H1 (cell line): ENCODE measurements at regions not wholly inside any gene's neighbourhood (a gene's known extent, or its start where the extent isn't known, plus 50 kb on each side); places are given as distances from the start of the nearest gene placed in this dataset.

Experiments used
- CTCF ChIA-PET: fragments of 300-600 bp; sonication (Branson Sonifier 250); formaldehyde crosslinking; loops from one replicate; lab custom pipeline; 2021; ENCODE audit not compliant: partially characterized antibody; lab: Charles Lee
- POLR2A ChIA-PET: fragments of 300-600 bp; sonication (Branson Sonifier 250); formaldehyde crosslinking; loops from one replicate; lab custom pipeline; 2021; ENCODE audit warnings: inconsistent platforms; ENCODE audit not compliant: partially characterized antibody; lab: Charles Lee
- DNase-seq, 2 experiments: peaks; one replicate each; pipeline versions ENCODE4 v3.0.0 to v3.0.0-alpha.2; 2010 to 2022; ENCODE audit warnings: low spot score in 2 of 2, low read depth in 1 of 2, mixed read lengths in 1 of 2
- FAIRE-seq: peaks from 2 replicates; lab custom pipeline; 2011; peaks lifted over from hg19 to GRCh38; lab: Jason Lieb, UNC
- H2AFZ ChIP-seq: 2 replicates; pipeline ENCODE4 v1.8.1; 2012; ENCODE audit warnings: low read length, inconsistent platforms
- H2AK5ac ChIP-seq: 2 replicates; pipeline ENCODE4 v1.6.1; 2013; ENCODE audit warnings: low read depth, low read length
- H2BK120ac ChIP-seq: replicated peaks from 2 replicates; pipeline ENCODE3; 2013; ENCODE audit warnings: low read depth, low read length, inconsistent platforms
- H2BK12ac ChIP-seq: 2 replicates; pipeline ENCODE4 v1.6.1; 2013; ENCODE audit warnings: low read depth, low read length
- H2BK15ac ChIP-seq: 2 replicates; pipeline ENCODE4 v1.6.1; 2013; ENCODE audit warnings: low read length
- H2BK20ac ChIP-seq: 2 replicates; pipeline ENCODE4 v1.6.1; 2013; ENCODE audit warnings: low read length
- H2BK5ac ChIP-seq: 2 replicates; pipeline ENCODE4 v1.6.1; 2013; ENCODE audit warnings: low read depth, low read length
- H3K14ac ChIP-seq: 2 replicates; pipeline ENCODE4 v1.6.1; 2013; ENCODE audit warnings: inconsistent platforms; ENCODE audit not compliant: insufficient read length
- H3K18ac ChIP-seq: 2 replicates; pipeline ENCODE4 v1.6.1; 2013; ENCODE audit warnings: low read length; ENCODE audit errors: extremely low read depth
- H3K23ac ChIP-seq: 2 replicates; pipeline ENCODE4 v1.6.1; 2013; ENCODE audit warnings: inconsistent platforms; ENCODE audit not compliant: insufficient read length
- H3K23me2 ChIP-seq: 2 replicates; pipeline ENCODE4 v1.6.1; 2013; ENCODE audit warnings: low read depth, low read length
- H3K27ac ChIP-seq: 2 replicates; pipeline ENCODE4 v1.6.1; 2011; ENCODE audit warnings: low read depth, low read length, inconsistent platforms
- H3K27me3 ChIP-seq, 4 experiments: replicated peaks in 1 of 4; 1 replicate in 1 of 4; 2 replicates in 3 of 4; pipeline versions ENCODE4 v1.6.1 to v1.8.1; 2011 to 2013; ENCODE audit warnings: low read length in 3 of 4, mild to moderate bottlenecking in 3 of 4, inconsistent platforms in 2 of 4, mixed read lengths in 2 of 4, moderate library complexity in 1 of 4; ENCODE audit not compliant: control insufficient read depth in 3 of 4, insufficient read depth in 3 of 4; ENCODE audit errors: extremely low read depth in 1 of 4
- H3K36me3 ChIP-seq, 4 experiments: 2 replicates each; pipeline versions ENCODE4 v1.6.1 to v1.8.1; 2011 to 2013; ENCODE audit warnings: mild to moderate bottlenecking in 4 of 4, low read length in 3 of 4, moderate library complexity in 2 of 4, control low read depth in 1 of 4, inconsistent platforms in 1 of 4; ENCODE audit not compliant: insufficient read depth in 4 of 4, control insufficient read depth in 2 of 4
- H3K4ac ChIP-seq: replicated peaks from 2 replicates; pipeline ENCODE3; 2013; ENCODE audit warnings: low read length, low read depth, mixed read lengths, inconsistent platforms; ENCODE audit not compliant: insufficient read length
- H3K4me1 ChIP-seq, 4 experiments: replicated peaks in 1 of 4; 1 replicate in 1 of 4; 2 replicates in 3 of 4; pipeline versions ENCODE4 v1.6.1 to v1.8.1; 2011 to 2013; ENCODE audit warnings: low read length in 3 of 4, inconsistent platforms in 2 of 4, mixed read lengths in 1 of 4; ENCODE audit not compliant: insufficient read depth in 4 of 4, control insufficient read depth in 3 of 4
- H3K4me2 ChIP-seq, 2 experiments: 2 replicates each; pipeline versions ENCODE4 v1.6.1 to v1.8.1; 2011 to 2013; ENCODE audit warnings: low read depth in 2 of 2, low read length in 2 of 2, control low read depth in 1 of 2, inconsistent platforms in 1 of 2, mild to moderate bottlenecking in 1 of 2; ENCODE audit not compliant: insufficient read depth in 1 of 2
- H3K4me3 ChIP-seq, 4 experiments: fragments of 200-600, 300-600 bp in 1 of 4; sonication (generic), shearing (Covaris generic), sonication (Bioruptor Twin) in 1 of 4; 2 replicates each; pipeline versions ENCODE4 v1.5.1 to v1.8.1; 2011 to 2016; ENCODE audit warnings: low read length in 4 of 4, low read depth in 3 of 4, control low read depth in 2 of 4, inconsistent platforms in 2 of 4, mild to moderate bottlenecking in 2 of 4, mixed read lengths in 1 of 4, moderate library complexity in 1 of 4; ENCODE audit not compliant: insufficient read depth in 2 of 4; ENCODE audit errors: extremely low read depth in 1 of 4
- H3K56ac ChIP-seq: replicated peaks from 2 replicates; pipeline ENCODE3; 2013; ENCODE audit warnings: low read depth, mild to moderate bottlenecking, mixed read lengths, low read length, inconsistent platforms; ENCODE audit not compliant: insufficient read length
- H3K79me1 ChIP-seq: 2 replicates; pipeline ENCODE4 v1.6.1; 2013; ENCODE audit warnings: low read depth, low read length, control low read depth
- H3K79me2 ChIP-seq, 2 experiments: 2 replicates each; pipeline versions ENCODE4 v1.6.1 to v1.8.1; 2012 to 2013; ENCODE audit warnings: low read length in 2 of 2, mild to moderate bottlenecking in 2 of 2, inconsistent platforms in 1 of 2; ENCODE audit not compliant: insufficient read depth in 2 of 2, control insufficient read depth in 1 of 2
- H3K9ac ChIP-seq, 4 experiments: replicated peaks in 1 of 4; 1 replicate in 1 of 4; 2 replicates in 3 of 4; pipeline versions ENCODE4 v1.6.1 to v1.8.1; 2011 to 2013; ENCODE audit warnings: low read depth in 3 of 4, low read length in 3 of 4, control low read depth in 2 of 4, mild to moderate bottlenecking in 2 of 4, moderate library complexity in 2 of 4, inconsistent platforms in 1 of 4; ENCODE audit errors: extremely low read depth in 1 of 4
- H3K9me3 ChIP-seq, 2 experiments: 2 replicates each; pipeline versions ENCODE4 v1.6.1 to v1.8.1; 2012 to 2013; ENCODE audit warnings: mild to moderate bottlenecking in 2 of 2, moderate library complexity in 2 of 2, control low read depth in 1 of 2, inconsistent platforms in 1 of 2, low read depth in 1 of 2, low read length in 1 of 2, mixed read lengths in 1 of 2; ENCODE audit not compliant: insufficient read depth in 2 of 2
- H4K20me1 ChIP-seq, 2 experiments: replicated peaks in 1 of 2; 2 replicates each; pipeline versions ENCODE3 to v1.8.1; 2011 to 2013; ENCODE audit warnings: inconsistent platforms in 2 of 2, low read length in 2 of 2, mild to moderate bottlenecking in 1 of 2; ENCODE audit not compliant: insufficient read depth in 2 of 2, control insufficient read depth in 1 of 2
- H4K5ac ChIP-seq: 2 replicates; pipeline ENCODE4 v1.6.1; 2013; ENCODE audit warnings: low read length, low read depth, mixed read lengths, inconsistent platforms; ENCODE audit not compliant: insufficient read length
- H4K8ac ChIP-seq: 2 replicates; pipeline ENCODE4 v1.8.0; 2013; ENCODE audit warnings: mild to moderate bottlenecking, moderate library complexity, low read length, inconsistent platforms; ENCODE audit not compliant: insufficient read depth; ENCODE audit errors: extremely low read depth
- H4K91ac ChIP-seq: replicated peaks from 2 replicates; pipeline ENCODE3; 2013; ENCODE audit warnings: low read length, mixed read lengths, inconsistent platforms; ENCODE audit not compliant: insufficient read length
- ASH2L ChIP-seq: fragments of 200-600, 300-600 bp; sonication (generic); IDR thresholded peaks from one replicate; pipeline ENCODE4 v1.7.1; 2017; ENCODE audit warnings: low read length
- FOSL1 ChIP-seq: IDR thresholded peaks from 2 replicates; pipeline ENCODE4 v1.6.1; 2011; ENCODE audit warnings: mild to moderate bottlenecking, low read depth, low read length, moderate library complexity; ENCODE audit not compliant: insufficient read depth
- SP1 ChIP-seq: IDR thresholded peaks from 2 replicates; pipeline ENCODE4 v1.6.1; 2011; ENCODE audit warnings: low read depth, low read length
- WGBS, 2 experiments: shearing (Covaris generic) in 1 of 2; methylation state at CpG; one replicate each; pipeline versions ENCODE4 v1.1.6 to v1.1.7; 2013 to 2015; ENCODE audit warnings: low lambda C conversion rate in 2 of 2, mixed read lengths in 2 of 2, inconsistent platforms in 1 of 2, low coverage in 1 of 2, missing lambda C conversion rate in 1 of 2; ENCODE audit not compliant: insufficient replicate concordance in 2 of 2, insufficient coverage in 1 of 2, insufficient read length in 1 of 2; ENCODE audit errors: extremely low coverage in 1 of 2, missing lambda C conversion rate in 1 of 2; 5-methylcytosine and 5-hydroxymethylcytosine counted together

DNA sequence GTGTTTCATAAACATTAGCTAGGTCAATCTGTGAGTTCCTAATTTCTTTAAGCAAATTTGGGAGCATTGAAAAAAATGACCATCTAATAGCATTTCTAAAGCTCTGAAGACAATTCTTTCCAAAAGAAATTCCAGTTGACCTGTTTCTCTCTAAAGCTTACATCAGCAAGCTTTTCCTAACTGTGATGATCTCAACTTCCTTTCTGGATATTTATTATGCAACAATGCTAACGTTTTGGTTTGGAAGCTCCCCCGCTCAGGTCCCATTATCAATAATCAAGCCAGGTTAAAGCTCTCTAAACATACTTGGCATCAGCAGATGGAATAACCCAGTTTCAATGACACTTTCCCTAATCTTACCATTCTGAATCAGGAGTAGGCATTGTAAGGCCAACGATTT, 196.3 kb upstream of the TANK start:
- Histone ChIP-seq H3K14ac (no peak overlapping the region), H4K91ac (no peak overlapping the region), H2AK5ac (no peak overlapping the region), H2BK15ac (no peak overlapping the region), H3K27me3 (no peaks in the 10 kb centered on the region), H3K27ac (no peak overlapping the region), H3K36me3 (0 out of 8 replicates have a peak, but pooled peaks cover 0 to 2% (median under 1%) of the 10 kb centered on the region in 4 experiments), H3K18ac (no peak overlapping the region), H3K4ac (no peak overlapping the region), H3K23ac (no peak overlapping the region), H3K4me3 (no peak overlapping the region), H4K5ac (no peak overlapping the region), H2AFZ (peak overlapping the region; percentile 58; the same call in 1 of the 2 replicates), H3K9ac (no peak overlapping the region), H3K4me1 (no peaks in the 10 kb centered on the region), H2BK5ac (no peak overlapping the region), H2BK20ac (no peak overlapping the region), H3K79me2 (no peaks in the 10 kb centered on the region), H3K9me3 (no peaks in the 10 kb centered on the region), H3K79me1 (no peaks in the 10 kb centered on the region), H3K4me2 (no peak overlapping the region), H4K8ac (no peak overlapping the region), H4K20me1 (no peaks in the 10 kb centered on the region), H2BK120ac (no peak overlapping the region), H3K56ac (no peak overlapping the region), H2BK12ac (no peak overlapping the region), H3K23me2 (no peaks in the 10 kb centered on the region)
- ChIA-PET CTCF (interaction anchor here (1.0 to 2.8 kb wide), 3 partner anchors 30 to 383 kb away, joined by 3 to 11 read pairs (median 4); no protein-coding TSS in a partner anchor), POLR2A (no interaction called here)
- no peak for TF ChIP-seq ASH2L
- no peak for TF ChIP-seq FOSL1
- TF ChIP-seq SP1: no peak
- 65% methylated on average over 3 of the region's 3 CpGs; no CpG with 5 or more reads in 1 of the 2 experiments for WGBS, 2 experiments
- DNase-seq: no peak
- FAIRE-seq: no peak
